ENCODE measurements at regions not wholly inside any gene's neighbourhood (a gene's known extent, or its start where the extent isn't known, plus 50 kb on each side); places are given as distances from the start of the nearest gene placed in this dataset.

- no peaks in the 10 kb centered on the region for H3K9me3 ChIP-seq
- intact Hi-C loops (cut with DNase I) = no loop called here
- 82 to 90% methylated on average over 4 of the region's 4 CpGs for WGBS, 2 donors
- no peak overlapping the region for H3K27ac ChIP-seq
- H3K4me3 ChIP-seq = no peak overlapping the region
- H3K27me3 ChIP-seq = no peaks in the 10 kb centered on the region
- no peak for TF ChIP-seq POLR2A (IDR thresholded peaks at IDR 0.05)
- TF ChIP-seq, protein P1, sequence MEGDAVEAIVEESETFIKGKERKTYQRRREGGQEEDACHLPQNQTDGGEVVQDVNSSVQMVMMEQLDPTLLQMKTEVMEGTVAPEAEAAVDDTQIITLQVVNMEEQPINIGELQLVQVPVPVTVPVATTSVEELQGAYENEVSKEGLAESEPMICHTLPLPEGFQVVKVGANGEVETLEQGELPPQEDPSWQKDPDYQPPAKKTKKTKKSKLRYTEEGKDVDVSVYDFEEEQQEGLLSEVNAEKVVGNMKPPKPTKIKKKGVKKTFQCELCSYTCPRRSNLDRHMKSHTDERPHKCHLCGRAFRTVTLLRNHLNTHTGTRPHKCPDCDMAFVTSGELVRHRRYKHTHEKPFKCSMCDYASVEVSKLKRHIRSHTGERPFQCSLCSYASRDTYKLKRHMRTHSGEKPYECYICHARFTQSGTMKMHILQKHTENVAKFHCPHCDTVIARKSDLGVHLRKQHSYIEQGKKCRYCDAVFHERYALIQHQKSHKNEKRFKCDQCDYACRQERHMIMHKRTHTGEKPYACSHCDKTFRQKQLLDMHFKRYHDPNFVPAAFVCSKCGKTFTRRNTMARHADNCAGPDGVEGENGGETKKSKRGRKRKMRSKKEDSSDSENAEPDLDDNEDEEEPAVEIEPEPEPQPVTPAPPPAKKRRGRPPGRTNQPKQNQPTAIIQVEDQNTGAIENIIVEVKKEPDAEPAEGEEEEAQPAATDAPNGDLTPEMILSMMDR (IDR thresholded peaks at IDR 0.05) = no peak
- no peaks in the 10 kb centered on the region for H3K4me1 ChIP-seq
- DNase-seq (no peak), ATAC-seq (no peak)
- H3K36me3 ChIP-seq (replicated peaks in 1 of 2; ENCODE audit: insufficient read depth in 1 of 2, low read depth in 2 of 2) = no peaks in the 10 kb centered on the region
Measured at GRCh38 chrX:16480049-16480448, 169.9 kb upstream of the S100G start.

DNA sequence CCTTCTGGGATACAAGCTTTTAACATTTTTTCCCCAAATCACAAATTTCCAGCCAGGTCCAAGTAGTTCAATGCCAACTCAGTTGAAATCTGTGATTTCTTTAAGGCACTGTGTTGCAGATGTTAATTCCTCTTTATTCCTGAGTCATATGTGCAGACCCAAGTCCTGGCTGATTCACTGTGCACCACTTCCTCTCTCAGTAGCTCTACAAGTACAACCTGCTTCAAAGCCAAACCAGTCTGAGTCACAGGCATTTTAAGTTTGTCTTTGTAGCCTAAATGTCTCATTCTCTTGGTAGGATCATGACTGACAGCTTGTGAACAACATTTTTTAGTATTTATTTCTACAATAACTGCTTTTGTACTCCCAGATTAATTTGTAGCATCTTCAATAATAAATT is 165.6 kb upstream of the S100G start:
- H3K9me3 ChIP-seq = no peaks in the 10 kb centered on the region

GRCh38 chrX:16487620-16488385 is 162.2 kb upstream of the S100G start:
- no peak for DNase-seq
- Histone ChIP-seq H3K9me3 (no peaks in the 10 kb centered on the region), H3K27ac (no peak overlapping the region), H3K4me3 (no peak overlapping the region), H3K4me1 (no peaks in the 10 kb centered on the region), H3K27me3 (no peaks in the 10 kb centered on the region), H3K36me3 (replicated peaks in 1 of 2; ENCODE audit: insufficient read depth in 1 of 2, low read depth in 2 of 2) (no peaks in the 10 kb centered on the region)
- TF ChIP-seq POLR2A (IDR thresholded peaks at IDR 0.05) = no peak
- TF ChIP-seq, protein P1 (IDR thresholded peaks at IDR 0.05) = no peak
- intact Hi-C loops (cut with DNase I) = no loop called here
- ATAC-seq = no peak
- WGBS, 2 donors = 78 to 90% methylated on average over 2 of the region's 2 CpGs

More for the DNA sequence above, 165.6 kb upstream of the S100G start:
- no peak for TF ChIP-seq POLR2A (IDR thresholded peaks at IDR 0.05)
- TF ChIP-seq, protein P1 (IDR thresholded peaks at IDR 0.05) = no peak
- H3K4me1 ChIP-seq = no peaks in the 10 kb centered on the region
- H3K27me3 ChIP-seq = no peaks in the 10 kb centered on the region
- peak in 1 of 4 donors; percentile 28 for DNase-seq
- H3K36me3 ChIP-seq (replicated peaks in 1 of 2; ENCODE audit: insufficient read depth in 1 of 2, low read depth in 2 of 2) = no peaks in the 10 kb centered on the region
- no peak for ATAC-seq
- no peak overlapping the region for H3K27ac ChIP-seq
- no peak overlapping the region for H3K4me3 ChIP-seq
- intact Hi-C loops (cut with DNase I) = no loop called here

GRCh38 chrX:16488959-16489358 is 161.0 kb upstream of the S100G start:
- Histone ChIP-seq H3K27ac (no peak overlapping the region), H3K36me3 (replicated peaks in 1 of 2; ENCODE audit: insufficient read depth in 1 of 2, low read depth in 2 of 2) (no peaks in the 10 kb centered on the region), H3K4me1 (no peaks in the 10 kb centered on the region), H3K9me3 (no peaks in the 10 kb centered on the region), H3K4me3 (no peak overlapping the region), H3K27me3 (no peaks in the 10 kb centered on the region)
- WGBS, 2 donors = 79 to 98% methylated on average over 3 of the region's 3 CpGs
- TF ChIP-seq, protein P1 (IDR thresholded peaks at IDR 0.05) = no peak
- TF ChIP-seq POLR2A (IDR thresholded peaks at IDR 0.05) = no peak
- DNase-seq (no peak), ATAC-seq (no peak)
- intact Hi-C loops (cut with DNase I) = no loop called here

DNA sequence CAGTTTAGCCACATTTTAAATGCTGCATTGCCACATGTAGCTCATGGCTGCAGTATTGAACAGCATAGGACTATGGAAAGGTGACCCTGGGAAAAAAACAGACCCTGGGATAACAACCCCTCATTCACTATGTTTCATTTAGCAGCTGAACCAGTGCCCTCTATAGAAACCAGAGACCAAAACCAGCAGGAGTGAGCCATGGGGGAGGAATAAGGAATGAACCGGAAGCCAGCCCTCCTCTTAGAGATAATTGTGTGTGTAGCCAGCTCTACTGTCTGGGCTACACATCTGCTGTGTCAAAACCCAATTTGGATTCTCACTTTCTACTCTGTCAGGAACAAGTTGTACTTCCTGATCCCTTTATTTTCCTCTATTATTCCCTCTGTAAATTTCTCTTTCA is 158.5 kb upstream of the S100G start:
- H3K27ac ChIP-seq = no peak overlapping the region
- WGBS, 2 donors = 71 to 73% methylated on average over 1 of the region's 1 CpG
- DNase-seq (no peak), ATAC-seq (no peak)
- H3K4me1 ChIP-seq = no peaks in the 10 kb centered on the region
- H3K27me3 ChIP-seq = no peaks in the 10 kb centered on the region
- intact Hi-C loops (cut with DNase I) = no loop called here
- no peaks in the 10 kb centered on the region for H3K9me3 ChIP-seq
- H3K36me3 ChIP-seq (replicated peaks in 1 of 2; ENCODE audit: insufficient read depth in 1 of 2, low read depth in 2 of 2) = no peaks in the 10 kb centered on the region
- TF ChIP-seq, protein P1 (IDR thresholded peaks at IDR 0.05) = no peak
- TF ChIP-seq POLR2A (IDR thresholded peaks at IDR 0.05) = no peak
- no peak overlapping the region for H3K4me3 ChIP-seq

All from body of pancreas (tissue), 4 donors.